A549 (cell line): ENCODE measurements at regions not wholly inside any gene's neighbourhood (a gene's known extent, or its start where the extent isn't known, plus 50 kb on each side); places are given as distances from the start of the nearest gene placed in this dataset.

Experiments
- BHLHE40 ChIP-seq: IDR thresholded peaks from 2 replicates; pipeline ENCODE4 v1.6.1; 2012; ENCODE audit warnings: low read depth, low read length, inconsistent platforms
- EHMT2 ChIP-seq: fragments of 200-600 bp; sonication (generic); IDR thresholded peaks from 2 replicates; pipeline ENCODE4 v1.6.1; 2016; ENCODE audit warnings: antibody characterized with exemption, low read depth, mild to moderate bottlenecking, moderate library complexity
- PHF8 ChIP-seq: fragments of 200-600 bp; sonication (generic); IDR thresholded peaks from 2 replicates; pipeline ENCODE4 v1.6.1; 2016; ENCODE audit warnings: low read depth, mild to moderate bottlenecking, antibody characterized with exemption, moderate library complexity, borderline replicate concordance
- POLR2A ChIP-seq: IDR thresholded peaks from 2 replicates; pipeline ENCODE4 v1.6.1; 2012; ENCODE audit warnings: mild to moderate bottlenecking, low read length
- TP53 ChIP-seq: fragments of 250-450 bp; sonication (Bioruptor Pico); IDR thresholded peaks from 2 replicates; pipeline ENCODE4 v1.5.0; 2021; ENCODE audit warnings: mild to moderate bottlenecking, moderate library complexity
- TF ChIP-seq, protein P1 (sequence below): fragments of >200 bp; sonication (Bioruptor Twin); formaldehyde crosslinking; IDR thresholded peaks from 3 replicates; pipeline ENCODE4 v1.5.1; 2016

DNA sequence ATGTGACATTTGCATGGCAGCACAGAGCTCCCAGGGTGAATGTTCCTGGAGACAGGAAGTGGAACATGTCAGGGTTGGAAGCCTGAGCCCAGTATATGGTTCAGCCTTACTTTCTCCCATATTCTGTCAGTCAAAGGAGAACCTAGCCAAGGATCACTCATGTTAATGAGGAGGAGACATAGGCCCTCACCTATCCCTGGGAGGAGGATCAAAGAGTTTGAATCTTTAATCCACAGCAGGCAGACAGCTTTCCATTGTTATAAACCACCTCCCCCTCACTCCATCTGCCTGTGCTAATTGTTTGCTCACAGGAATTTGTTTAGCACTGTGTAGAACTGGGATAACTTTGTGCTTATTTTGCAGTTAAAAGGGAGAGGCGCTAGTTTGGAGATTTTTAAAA lies 1069.1 kb downstream of the EFNB2 start:
- TF ChIP-seq POLR2A (no peak), EHMT2 (no peak), BHLHE40 (no peak), TP53 (CRISPR knock-in tag) (no peak), PHF8 (no peak)
- TF ChIP-seq, protein P1, sequence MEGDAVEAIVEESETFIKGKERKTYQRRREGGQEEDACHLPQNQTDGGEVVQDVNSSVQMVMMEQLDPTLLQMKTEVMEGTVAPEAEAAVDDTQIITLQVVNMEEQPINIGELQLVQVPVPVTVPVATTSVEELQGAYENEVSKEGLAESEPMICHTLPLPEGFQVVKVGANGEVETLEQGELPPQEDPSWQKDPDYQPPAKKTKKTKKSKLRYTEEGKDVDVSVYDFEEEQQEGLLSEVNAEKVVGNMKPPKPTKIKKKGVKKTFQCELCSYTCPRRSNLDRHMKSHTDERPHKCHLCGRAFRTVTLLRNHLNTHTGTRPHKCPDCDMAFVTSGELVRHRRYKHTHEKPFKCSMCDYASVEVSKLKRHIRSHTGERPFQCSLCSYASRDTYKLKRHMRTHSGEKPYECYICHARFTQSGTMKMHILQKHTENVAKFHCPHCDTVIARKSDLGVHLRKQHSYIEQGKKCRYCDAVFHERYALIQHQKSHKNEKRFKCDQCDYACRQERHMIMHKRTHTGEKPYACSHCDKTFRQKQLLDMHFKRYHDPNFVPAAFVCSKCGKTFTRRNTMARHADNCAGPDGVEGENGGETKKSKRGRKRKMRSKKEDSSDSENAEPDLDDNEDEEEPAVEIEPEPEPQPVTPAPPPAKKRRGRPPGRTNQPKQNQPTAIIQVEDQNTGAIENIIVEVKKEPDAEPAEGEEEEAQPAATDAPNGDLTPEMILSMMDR: no peak
